Superior temporal gyrus (tissue), 1 donor: ENCODE measurements at regions not wholly inside any gene's neighbourhood (a gene's known extent, or its start where the extent isn't known, plus 50 kb on each side); places are given as distances from the start of the nearest gene placed in this dataset.

Experiments used
- DNase-seq: peaks from one replicate; pipeline ENCODE4 v3.0.0-alpha.2; 2016; ENCODE audit errors: extremely low spot score

DNA sequence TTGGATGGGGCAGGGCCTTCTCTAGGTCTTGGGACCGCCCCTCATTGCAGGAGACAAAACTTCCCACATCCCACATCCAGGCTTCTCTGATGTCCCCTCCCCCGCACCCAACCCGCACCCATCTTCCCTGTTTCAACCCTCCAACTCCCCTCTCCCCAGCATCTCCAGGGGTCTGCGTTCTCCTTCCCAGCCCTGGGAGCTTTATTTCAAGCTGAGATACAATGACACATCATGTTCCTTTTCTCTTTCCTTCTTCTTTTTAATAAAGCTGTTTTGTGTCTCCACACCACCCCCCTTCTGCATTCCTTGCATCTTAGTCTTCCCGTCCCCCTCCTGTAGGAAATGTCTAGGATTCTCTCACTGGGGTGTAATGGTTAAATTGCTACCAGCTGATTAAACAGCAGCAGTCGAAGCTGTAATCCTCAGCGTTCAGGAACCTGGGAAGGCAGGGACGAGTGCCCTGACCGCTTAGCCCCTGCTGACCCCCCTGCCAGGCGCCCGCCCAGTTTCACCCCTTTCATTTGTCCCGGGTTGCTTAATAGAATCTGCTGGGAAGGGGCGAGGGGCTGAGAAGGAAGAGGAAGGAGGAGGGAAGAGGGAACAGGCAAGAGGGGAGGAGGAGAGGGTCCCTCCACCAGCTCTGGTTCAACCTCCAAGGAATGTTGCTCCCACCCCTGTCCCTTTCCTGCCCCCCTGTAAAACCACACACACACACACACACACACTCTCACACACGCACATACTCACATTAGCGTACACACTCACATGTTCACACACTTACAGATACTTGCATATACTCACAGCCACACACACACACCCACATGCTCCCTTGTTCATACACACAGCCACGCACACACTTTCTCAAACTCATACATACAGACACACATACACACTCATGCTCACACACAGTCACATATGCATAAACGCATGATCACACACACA, 104.5 kb upstream of the MED13L start:
- DNase-seq = no peak

DNA sequence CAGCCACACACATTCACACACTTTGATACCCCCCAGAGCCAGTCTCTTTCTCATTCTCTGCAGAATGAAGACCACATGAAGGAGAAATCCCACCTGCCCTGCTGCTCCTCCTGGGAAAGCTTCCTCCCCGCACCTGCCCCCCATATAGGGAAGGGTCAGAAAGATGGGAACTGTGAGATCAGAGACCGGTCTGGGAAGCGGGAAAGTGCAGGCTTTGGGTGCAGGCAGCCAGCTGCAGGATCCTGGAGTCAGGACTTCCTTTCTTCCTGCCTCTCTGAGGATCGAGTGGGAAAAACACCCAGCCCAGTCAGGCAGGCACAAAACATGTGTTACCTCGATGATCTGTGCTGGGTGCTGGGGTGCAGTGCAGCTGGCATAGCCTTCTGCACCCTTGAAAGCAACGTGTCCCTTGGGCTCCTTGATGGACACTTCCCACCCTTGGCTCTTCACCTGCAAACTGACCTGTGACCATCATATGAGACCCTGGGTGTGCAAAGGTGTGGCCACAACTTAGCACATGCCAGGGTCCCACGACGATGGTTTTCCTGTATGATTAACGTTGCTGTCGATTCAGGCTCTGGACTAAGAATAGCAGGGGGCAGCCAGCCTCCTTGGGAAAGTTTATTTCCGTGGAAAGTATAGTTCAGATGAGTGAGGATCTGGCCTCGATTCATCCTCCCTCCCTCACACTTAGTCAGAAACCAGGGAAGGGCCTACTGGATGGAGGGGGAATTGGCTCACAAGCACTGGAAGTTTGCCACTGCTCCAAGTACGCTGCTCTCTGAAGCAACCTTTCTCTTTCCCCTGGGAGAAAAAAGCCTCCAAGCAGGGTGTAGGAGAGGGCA, 105.4 kb upstream of the MED13L start:
- no peak for DNase-seq

DNA sequence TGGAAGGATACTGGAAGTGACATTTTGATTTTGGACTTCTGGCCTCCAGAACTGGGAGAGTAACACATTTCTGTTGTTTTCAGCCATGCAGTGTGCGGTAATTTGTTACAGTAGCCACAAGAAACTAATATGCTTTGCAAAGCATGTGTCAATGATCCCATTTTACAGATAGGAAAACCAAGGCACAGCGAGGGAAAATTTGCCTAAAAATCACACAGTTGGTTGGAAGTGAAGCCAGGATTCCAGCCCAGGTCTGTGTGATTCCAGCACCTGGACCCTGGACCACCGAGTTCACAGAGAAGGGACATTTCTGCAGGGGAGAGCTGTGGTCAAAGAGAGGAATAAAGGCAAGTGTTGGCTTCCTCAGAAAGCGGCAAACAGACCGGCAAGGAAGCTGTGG, 106.7 kb upstream of the MED13L start:
- DNase-seq = no peak

DNA sequence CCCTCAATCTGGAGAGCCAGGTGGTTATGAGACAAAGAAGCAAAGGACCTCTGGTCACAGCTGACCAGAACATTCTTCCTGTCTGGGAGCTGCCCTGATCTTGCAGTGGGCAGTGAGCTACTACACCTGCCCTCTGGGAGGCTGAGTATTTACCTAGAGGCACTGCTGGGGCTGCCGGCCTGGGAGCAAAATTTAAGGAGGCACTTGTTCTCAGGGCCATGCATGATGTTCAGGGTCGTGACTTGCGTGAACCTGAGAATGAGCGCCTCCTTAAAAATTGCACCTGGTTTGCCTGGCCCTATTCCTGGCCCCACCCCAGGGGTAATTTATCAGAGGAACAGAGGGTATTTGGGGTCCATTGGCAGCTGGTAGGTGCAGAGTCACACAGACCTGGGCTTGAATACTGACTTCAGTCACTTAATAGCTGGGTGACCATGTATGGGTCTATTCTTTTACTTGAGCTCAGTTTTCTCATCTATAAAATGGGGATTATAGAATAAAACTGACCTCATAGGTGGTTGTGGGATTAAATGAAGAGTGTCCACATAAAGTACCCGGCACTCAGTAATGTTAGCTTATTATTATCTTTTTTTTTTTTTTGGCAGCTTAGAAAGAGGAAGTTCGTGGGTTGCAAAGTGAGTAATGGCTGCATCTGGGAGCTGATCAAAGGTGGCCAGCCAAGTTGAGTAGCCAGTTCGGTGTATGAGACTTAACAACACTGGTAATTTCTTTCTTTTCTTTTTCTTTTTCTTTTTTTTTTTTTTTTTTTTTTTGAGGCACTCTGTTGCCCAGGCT, 107.4 kb upstream of the MED13L start:
- no peak for DNase-seq

DNA sequence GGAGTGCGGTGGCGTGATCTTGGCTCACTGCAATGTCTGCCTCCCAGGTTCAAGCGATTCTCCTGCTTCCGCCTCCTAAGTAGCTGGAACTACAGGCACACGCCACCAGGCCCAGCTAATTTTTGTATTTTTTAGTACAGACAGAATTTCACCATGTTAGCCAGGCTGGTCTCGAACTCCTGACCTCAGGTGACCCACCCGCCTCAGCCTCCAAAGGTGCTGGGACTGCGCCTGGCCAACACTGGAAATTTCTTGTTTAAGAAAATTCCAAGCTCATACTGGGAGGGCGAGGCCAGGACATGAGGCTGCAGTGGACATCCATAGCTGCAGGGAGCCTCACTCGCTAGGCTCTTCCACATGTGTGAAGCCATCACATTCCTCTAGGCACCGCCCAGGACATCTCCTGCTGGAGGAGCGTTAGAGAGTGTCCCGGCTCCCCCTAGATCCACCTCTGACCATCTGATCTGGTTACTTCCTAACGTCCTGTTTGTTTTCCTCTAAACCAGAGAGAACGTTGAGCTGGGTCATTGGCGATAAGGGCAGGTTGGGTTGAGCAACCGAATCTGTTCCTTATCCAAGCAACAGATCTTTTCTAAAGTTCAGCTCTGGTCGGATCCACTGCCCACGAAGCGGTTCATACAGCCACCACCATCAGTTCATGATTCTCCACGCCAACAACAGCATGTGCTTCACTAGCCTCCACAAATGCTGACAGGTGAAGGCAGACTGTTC, 108.2 kb upstream of the MED13L start:
- no peak for DNase-seq

DNA sequence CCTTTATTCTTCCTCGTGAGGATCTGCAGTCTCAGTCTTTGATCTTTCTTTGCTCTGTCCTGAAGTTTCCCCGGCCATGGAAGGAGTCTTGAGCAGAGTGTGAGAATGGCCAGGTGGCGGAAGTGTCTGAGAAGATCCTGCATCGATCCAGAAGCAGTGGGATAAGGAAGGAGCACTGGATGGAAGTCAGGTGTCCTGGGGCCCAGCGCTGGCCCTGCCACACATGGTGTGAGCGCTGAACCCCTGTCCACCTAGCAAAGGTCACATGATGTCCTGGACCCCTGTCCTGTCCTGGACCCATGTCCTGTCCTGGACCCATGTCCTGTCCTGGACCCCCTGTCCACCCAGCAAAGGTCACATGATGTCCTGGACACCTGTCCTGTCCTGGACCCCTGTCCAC, 111.8 kb upstream of the MED13L start:
- no peak for DNase-seq

DNA sequence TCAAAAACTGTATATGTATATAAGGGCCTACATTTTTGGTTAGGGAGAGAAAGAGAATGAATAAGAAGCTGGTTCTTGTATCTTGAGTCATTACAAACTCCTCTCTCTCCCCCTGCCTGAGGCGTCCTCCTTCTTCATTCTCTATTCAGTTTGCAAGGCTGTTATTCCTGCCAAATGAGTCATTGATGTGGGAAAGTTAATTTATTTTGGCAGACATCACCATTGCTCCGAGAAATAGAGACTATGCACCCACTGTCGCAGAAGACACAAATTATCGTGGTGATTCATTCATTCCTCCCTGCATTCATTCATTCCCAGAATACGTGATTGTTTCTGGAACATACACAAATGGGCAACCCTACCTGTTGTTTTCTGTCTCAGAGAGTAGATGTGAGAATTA, 112.5 kb upstream of the MED13L start:
- DNase-seq = peak; percentile 33

DNA sequence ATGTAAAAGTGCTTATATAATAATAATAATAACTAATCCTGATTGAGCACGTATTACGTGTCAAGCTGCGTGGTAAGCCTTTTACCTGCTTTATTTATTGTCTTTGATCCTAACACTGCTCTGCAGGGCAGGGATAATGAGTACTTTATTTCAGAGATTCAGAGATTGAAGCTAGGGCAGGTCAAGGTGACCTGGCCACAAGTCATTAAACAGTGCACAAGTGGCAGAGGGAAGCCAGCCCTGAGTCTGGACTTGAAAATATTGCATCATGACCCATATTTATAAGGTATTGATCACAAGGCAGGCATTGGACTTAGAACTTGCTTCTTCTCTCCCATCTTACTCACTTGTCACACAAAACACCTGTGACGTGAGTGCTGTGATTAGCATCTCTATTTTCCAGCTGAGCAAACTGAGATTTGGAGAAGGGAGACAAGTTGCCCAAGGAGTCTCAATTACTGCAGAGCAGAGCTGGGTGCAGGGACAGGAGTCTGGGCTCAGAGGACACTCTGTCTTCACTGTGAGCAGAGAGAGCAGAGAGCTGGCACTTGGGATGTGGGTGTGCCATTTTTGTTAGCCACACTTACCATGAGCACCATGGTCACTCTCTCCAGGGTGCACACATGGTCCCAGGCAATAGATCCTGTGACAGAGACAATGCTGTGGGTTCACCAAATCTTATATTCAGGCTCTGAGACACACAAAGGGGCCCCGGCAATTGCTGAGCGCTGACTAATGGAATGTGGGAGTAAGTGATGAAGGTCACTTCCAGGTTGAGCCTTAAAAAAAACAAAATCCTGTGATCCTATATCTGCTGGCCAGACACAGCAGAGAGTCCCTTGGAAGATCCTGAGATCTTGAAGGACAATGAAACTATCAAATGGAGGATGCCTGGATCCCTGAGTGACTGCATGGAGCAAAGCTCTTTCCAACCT, 113.2 kb upstream of the MED13L start:
- no peak for DNase-seq

DNA sequence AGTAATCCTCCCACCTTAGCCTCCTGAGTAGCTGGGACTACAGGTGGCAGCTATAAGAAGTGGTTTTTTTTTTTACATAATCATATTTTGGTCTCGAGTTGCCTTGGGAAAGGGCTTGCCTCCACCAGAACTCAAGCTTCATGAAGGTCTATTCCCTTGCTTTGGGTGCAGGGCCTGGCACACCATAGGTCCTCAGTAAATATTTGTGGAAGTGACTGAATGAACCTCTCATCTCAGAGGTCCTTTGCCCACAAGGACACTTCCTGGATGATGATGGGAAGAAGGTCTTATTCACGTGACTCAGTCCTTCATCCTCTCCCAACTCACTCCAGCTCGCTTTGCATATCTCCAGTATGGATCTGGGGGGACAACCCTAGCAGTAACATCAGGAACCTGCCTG, 114.0 kb upstream of the MED13L start:
- no peak for DNase-seq

DNA sequence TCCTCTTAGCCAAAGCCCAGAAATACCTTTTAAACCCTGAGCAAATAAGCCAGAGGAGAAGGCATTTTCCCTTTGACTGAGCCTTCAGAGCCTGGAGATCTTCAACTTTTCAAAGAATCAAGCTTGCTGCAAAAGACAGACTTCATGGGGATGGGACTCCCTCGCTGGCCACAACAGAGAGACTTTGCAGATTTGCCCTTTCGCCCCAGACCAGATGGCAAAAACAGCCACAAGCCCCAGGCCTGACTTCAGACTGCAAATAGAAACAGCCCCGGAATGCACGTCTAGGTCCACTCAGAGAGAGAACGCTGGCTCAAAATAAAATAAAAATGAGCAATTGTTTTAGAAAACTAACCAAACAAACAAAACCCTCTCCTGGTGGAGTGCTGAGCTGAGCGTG, 114.6 kb upstream of the MED13L start:
- no peak for DNase-seq

DNA sequence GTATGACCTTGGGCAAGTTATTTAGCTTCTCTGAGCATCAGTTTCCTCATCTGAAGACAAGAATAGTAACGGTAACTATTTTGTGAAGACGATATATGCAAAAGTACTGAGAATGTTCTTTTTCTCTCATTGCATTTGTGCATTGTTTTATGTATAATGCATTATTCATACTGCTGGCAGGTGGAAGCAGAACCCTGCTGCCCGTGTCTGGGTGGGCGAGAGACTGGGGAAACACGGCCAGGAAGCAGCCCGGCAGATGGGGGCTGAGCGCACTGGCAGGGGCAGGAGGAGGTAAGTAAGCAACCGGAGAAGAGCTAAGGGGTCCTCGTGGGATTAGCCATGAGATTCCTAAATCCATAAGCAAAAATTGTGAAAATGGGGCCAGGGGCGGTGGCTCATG, 115.8 kb upstream of the MED13L start:
- DNase-seq = no peak

DNA sequence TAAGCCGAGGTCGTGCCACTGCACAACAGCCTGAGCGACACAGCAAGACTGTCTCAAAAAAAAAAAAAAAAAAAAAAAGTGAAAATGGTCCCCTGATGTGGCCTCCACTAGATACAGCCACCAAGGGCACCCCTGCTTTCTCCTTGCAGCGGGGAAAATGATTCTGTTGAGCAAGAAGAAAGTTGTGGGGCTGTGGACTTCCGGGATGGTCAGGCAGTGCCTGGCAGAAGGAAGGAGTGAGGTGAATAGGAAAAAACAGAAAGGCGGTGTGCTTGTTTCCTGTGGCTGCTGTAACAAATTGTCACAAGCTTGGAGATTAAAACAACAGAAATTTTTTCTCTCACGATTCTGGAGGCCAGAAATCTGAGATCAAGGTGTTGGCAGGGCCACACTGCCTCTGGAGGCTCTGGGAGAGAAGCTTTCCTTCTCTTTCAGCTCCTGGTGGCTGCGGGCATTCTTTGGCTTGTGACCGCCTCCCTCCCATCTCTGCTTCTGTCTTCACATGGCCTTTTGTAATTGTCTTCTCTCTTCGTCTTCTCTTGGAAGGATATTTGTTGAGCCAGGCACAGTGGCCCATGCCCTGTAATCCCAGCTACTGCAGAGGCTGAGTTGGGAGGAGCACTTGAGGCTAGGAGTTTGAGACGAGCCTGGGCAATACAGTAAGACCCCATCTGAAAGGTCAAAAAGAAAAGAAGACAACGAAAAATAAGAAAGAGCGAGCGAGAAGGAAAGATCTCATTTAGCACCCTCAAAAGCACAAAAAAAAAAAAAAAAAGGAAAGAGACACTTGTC, 116.6 kb upstream of the MED13L start:
- no peak for DNase-seq

DNA sequence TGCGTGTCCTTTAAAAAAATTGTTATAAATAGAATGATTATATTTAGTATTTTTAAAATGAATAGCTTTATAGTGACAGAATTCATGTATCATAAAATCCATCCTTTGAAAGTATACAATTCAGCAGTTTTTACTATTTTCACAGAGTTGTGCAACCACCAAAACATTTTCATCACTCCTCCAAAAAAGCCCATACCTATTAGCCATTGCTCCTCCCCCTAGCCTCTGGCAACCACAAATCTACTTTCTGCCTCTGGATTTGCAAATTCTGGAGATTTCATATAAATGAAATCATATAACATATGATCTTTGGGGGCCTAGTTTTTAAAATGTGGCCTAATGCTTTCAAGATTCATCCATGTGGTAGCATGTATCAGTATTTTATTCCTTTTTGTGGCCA, 117.9 kb upstream of the MED13L start:
- DNase-seq = no peak

DNA sequence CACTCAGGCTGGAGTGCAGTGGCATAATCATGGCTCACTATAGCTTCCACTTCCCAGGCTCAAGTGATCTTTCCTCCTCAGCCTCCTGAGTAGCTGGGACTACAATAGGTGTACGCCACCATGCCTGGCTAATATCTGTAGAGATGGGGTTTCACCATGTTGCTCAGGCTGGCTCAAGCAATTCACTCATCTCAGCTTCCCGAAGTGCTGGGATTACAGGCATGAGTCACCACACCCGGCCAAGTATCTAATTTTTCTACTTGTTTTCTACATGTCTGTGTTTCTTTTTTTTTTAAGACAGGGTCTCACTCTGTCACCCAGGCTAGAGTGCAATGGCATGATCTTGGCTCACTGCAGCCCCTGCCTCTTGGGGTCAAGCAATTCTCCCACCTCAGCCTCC, 119.7 kb upstream of the MED13L start:
- no peak for DNase-seq

DNA sequence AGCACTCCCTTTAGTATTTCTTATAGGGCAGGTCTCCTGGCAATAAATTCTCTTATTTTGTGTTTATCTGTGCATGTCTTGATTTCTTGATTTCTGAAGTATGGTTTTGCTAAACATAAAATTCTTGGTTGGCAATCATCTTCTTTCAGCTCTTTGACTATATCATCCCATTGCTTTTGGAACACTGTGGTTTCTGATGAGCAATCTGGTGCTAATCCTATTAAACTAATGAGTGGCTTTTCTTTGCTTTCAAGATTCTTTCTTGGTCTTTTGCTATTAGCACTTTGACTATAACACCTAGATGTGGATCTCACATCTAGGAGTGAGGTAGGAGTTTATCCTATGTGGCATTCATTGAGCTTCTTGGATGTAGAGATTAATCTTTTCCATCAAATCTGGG, 120.7 kb upstream of the MED13L start:
- DNase-seq = no peak

DNA sequence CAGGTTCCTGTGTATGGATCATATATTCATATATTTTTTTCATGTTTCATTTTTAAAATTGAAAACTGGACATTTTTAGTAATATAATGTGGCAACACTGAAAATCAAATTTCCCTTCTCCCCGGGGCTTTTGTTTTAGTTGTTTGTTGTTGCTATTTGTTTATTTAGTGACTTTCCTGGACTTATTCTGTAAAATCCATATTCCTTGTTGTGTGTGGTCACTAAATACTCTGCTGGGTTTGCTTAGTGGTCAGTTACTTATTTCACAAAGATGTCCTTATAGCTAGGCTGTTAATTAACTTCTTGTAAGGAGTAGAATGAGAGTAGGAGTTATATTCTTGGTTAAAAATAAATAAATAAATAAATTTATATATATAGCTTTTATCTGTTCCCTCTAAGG, 121.6 kb upstream of the MED13L start:
- no peak for DNase-seq

DNA sequence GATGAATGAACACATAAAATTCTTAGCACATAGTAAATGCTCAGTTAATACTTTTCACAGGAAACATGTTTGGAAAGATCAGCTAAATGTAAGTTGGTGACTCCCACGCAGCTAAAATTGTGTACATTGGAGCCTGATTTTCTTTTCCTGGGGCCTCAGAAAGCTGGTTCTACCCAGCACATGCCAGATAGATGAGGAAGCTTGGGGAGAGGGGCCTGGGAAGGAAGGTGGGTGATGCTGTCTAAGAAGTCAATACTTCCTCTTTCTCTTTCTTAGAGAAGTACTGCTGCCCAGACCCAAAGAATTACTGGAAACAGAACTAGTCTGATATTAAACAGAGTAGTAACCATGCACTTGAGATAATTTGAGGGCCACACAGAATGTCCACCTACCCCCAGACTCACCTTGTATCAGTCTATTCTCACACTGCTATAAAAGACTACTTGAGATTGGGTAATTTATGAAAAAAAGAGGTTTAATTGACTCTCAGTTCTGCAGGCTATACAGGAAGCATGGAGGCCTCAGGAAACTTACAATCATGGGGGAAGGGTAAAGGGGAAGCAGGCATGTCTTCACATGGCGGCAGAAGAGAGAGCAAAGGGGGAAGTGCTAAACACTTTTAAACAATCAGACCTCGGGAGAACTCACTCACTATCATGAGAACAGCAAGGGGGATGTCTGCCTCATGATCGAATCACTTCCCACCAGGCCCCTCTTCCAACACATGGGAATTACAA, 123.3 kb upstream of the MED13L start:
- DNase-seq = no peak

DNA sequence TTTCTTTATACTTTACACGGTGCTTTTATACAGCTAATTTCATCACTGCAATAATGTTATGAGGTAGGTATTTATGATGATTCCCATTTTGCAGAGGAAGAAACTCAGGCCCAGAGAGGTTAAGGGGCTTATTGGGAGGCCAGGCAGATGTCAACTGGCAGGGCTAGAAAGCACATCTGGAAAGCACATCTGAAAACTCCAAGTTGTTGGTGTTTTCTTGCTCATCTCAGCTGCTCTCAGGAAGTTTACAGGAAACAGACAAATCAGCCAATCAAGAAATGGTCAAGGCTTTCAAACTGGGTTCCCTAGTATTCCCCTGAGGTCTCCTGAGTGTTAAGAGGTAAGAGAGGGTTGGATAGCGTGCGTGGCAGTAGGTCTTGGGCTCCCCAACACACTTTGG, 124.1 kb upstream of the MED13L start:
- no peak for DNase-seq
